ENCODE measurements at regions not wholly inside any gene's neighbourhood (a gene's known extent, or its start where the extent isn't known, plus 50 kb on each side); places are given as distances from the start of the nearest gene placed in this dataset.

DNA sequence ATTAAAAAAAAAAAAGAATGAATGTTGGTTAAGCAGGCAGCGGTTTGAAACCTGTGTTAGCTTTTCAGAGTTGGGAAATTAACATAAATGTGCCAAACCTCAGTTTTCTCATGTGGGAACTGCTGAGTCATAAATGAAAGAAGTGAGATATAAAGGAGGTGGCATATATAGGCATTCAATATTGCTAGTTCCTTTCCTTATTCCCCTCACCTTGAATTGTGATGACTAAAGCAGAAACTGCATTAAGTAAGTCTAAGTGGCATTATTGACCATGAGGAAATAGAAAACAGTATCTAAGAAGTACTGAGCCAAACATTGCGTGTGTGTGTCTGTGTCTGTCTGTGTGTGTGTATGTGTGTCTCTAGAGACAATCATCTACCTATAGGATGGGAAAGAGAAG lies 691.2 kb downstream of the TLR4 start:
- no peak for DNase-seq (ENCODE audit: low spot score)

GRCh38 chr9:118401546-118401945 lies 697.3 kb downstream of the TLR4 start:
- no peak for DNase-seq (ENCODE audit: low spot score)

GRCh38 chr9:118414676-118415075 lies 710.5 kb downstream of the TLR4 start:
- no peak for DNase-seq (ENCODE audit: low spot score)

GRCh38 chr9:118418887-118419565 lies 714.8 kb downstream of the TLR4 start:
- DNase-seq (ENCODE audit: low spot score) = no peak

DNA sequence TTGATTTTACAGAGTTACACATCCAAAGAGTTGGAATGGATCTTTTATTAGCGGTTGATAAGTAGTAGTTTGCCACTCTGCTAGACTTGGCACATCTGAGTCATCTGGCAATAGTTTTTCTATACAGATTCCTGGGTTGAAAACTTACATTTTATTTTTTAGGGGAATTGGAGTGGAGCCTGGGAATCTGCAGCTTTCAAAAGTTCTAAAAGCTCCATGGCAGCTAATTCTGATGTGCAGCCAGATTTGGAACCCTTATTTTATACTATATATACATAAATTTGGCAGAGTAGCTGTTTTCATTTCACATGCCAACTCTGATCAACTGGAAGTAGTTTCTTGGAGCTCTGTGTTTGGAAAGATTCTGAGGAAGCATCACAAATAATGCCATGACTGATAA lies 715.5 kb downstream of the TLR4 start:
- peak; percentile 3 for DNase-seq (ENCODE audit: low spot score)

DNA sequence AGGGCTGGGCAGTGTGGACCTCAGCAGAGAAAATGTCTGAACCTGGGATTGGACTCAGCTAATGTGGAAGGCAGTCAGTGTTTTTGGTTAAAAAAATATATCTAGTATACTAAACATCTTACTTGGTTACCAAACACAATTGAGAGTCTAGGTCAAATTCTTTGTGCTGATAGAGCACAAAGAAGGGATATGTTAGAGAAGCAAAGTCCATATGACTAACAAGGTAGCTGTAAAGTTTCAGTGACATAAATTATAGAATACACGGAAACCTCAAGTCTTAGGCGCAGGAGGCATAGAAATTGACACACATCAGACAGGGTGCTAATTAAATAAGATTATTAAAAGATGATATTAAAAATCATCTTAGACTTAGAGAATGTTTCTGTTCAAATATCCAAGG lies 718.3 kb downstream of the TLR4 start:
- no peak for DNase-seq (ENCODE audit: low spot score)

DNA sequence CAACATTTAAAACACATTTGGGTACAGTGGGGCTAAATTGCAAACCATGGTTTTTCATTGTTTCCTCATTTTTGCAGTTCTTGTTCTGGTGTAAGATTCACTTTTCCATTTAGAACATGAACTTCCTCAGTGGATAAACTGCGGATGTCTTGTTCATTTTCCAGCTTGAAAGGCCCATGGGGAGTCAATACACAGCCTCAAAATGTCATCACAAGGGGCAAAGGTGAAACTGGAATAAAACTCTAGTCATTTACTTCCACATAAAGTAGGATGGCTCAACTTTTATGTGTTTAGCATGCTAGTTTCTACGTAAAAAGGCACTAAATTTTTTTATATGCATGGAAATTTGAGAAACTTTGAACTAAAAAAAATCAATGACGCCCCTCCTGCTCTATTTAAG lies 718.8 kb downstream of the TLR4 start:
- no peak for DNase-seq (ENCODE audit: low spot score)

DNA sequence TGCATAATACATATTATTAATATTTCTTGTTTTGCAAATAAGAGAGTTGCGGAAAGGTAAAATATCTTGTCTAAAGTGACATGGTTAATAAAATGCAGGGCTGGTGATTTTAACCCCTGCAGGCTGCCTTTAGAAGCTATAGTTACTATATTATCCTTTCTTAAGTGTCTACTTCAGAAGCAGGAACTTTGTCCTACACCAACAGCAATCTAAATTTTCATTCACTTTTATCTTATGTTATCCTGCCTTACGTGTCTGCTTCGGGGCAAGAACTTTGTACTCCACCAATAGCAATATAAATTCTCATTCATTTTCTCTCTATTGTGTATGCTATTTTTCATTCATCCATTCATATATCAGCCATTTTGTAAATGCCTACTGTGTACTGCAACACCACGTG lies 719.5 kb downstream of the TLR4 start:
- no peak for DNase-seq (ENCODE audit: low spot score)

GRCh38 chr9:118426772-118427171 lies 722.6 kb downstream of the TLR4 start:
- DNase-seq (ENCODE audit: low spot score) = no peak

DNA sequence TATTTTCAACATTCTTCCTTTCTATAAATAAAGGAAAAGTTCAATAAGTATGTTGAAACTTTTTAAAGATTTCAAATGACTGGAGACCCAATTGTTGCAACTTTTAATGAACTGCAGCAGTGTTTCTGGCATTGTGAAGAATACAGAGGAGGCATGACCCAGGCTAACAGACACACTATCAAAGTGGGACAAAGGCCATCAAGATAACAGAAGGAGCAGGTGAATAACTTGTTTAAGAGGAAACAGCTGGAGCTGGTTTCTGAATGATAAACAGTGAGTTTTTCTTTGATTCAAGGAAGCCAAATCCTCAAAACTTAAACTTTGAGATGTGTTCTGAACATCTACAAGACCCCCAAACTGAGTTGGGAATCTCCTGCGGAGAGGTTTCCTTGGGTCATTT lies 734.6 kb downstream of the TLR4 start:
- DNase-seq (ENCODE audit: low spot score) = no peak

GRCh38 chr9:118439441-118439840 lies 735.2 kb downstream of the TLR4 start:
- DNase-seq (ENCODE audit: low spot score) = no peak

- DNase-seq (ENCODE audit: low spot score) = no peak
Measured at GRCh38 chr9:118444403-118444802, 740.2 kb downstream of the TLR4 start.

DNA sequence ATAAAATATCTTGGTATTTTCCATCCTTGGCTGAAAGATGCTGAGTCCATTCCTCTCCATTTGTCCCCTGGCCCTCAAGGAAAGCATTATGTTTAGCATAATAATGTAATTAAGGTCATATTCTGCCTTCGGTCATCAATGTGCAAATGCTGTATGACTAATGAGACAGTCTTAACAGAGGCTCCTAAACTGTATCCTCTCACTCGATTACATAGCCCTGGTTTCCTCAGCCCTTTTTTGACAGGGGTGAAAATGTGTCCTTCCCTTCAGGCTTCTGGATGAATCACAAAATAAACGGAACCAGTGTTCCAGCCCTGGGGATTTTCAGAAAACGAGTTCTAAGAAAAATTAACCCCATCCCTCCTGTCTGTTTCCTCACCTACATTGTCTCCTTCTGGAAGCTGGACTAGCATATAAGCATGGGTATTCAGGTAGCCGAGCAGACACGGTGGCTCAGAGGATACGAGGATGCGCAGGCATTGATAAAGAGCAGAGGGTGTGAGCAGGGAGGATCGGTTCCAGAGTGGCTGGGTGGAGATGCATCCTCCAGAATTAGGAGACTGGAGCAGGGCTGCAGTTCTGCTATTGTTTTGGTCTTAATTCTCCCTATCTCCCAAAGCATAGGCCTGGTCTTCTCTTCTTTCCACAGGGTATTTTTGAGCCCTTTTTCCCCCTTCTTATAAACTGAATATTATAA lies 742.9 kb downstream of the TLR4 start:
- no peak for DNase-seq (ENCODE audit: low spot score)

DNA sequence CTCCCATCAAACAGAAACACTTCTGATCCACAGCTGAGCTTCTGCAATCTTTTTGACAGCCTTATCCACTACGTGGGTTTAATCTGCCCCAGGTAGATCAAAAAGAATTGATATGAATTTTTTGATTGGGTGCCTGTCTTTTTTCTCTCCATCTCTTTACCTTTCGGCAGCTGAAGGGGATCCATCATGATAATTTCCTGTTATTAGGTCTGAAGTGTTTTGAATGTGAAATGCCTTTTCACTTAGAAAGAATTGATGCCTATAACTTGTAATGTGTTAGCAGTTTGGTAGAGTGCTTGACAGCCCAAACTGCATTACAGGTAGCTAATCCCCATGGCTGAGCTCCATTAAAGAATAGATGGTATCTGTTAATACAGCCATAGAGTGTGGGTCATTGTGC lies 745.4 kb downstream of the TLR4 start:
- no peak for DNase-seq (ENCODE audit: low spot score)

DNA sequence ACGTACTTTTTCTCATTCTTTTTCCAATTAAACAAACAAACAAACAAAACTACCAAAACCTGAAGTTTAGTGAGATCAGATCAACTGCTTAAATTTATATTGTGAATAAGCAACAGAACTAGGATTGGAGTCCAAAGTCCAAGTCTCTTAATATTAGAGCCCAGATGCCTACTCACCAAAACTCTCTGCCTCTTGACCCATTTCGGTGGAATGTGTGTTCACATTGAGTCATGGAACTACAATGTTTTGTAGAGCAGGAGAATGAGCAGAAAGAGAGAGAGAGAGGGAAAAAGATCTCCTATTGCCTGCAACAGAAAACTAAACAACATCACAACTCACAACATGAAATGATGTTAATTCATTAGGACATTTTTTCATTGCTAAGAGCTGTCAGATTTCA lies 751.1 kb downstream of the TLR4 start:
- DNase-seq (ENCODE audit: low spot score) = no peak

DNA sequence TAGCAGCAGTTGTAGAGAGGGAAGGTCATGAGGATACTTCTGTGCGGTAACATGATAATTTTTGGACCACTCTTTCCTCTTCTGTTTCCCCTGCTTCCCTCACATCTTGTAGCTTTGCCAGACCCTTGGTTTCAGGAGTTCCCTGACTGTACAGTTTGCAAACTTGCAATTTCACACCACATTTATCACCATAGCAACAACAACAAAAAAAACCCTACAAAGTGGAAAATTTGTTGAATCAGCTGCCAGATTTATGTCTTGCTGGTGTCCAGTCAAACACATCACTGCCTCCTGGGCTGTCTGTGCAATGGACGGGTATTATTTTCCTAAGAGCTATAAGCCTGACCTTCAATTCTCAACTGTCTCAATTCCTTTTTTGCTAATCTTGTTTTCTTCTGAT lies 751.6 kb downstream of the TLR4 start:
- no peak for DNase-seq (ENCODE audit: low spot score)

GRCh38 chr9:118457171-118458000 lies 753.2 kb downstream of the TLR4 start:
- no peak for DNase-seq (ENCODE audit: low spot score)

DNA sequence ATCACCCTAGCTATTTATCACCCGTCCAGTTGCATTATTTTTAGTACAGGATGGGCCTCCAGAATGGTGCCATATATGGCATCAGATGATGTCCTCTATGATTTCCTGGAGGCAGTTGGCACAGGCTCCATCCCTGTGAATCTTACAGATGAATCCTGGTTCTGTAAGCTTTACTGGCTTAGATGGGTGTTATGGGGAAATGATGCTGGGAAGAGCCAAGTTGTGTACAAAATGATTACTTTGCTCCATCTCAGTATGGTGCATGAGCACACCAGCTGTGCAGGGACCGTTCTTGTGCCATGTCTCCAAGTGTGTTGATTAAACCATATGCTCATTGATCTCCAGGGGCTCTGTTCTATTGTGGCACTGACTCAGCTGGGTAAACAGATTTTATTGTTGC lies 755.7 kb downstream of the TLR4 start:
- DNase-seq (ENCODE audit: low spot score) = no peak

DNA sequence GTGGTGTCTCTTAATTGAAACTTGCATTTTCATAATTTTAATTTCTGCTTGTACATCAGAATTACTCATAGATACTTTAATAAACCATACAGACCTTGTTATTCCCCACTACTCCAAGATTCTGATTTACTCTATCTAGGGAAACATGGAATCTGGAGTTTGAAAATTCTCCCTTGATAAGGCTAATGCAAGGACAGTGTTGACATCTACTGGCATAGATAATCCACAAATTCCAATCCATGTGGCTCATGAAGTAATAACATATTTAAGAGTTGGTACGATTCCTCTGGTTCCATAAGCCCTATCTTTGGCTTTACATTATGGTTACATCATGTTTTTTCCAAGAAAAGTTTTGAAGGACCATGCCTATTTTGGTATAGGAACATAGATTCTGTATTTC lies 759.2 kb downstream of the TLR4 start:
- DNase-seq (ENCODE audit: low spot score) = peak; percentile 0

- no peak for DNase-seq (ENCODE audit: low spot score)
Measured at GRCh38 chr9:118473521-118473920, 769.3 kb downstream of the TLR4 start.

DNA sequence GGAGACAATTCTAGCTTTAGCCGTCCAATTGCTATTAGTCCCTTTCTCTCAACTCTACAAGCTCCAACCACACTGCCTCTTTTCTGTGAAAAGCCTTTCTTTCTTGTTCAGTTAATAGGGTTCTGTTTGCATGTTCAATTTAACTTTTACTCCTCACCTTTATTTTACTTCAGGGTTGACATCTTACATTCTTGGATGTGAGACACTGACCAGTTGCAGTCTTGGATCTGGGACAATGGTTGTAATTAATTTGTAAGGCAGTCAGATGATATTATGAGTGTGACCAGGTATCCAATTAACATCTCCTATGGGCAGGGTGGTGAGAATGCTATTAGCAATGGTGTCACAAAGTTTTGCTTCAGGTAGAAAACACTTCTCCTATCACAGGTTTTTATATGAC lies 774.5 kb downstream of the TLR4 start:
- DNase-seq (ENCODE audit: low spot score) = no peak

DNA sequence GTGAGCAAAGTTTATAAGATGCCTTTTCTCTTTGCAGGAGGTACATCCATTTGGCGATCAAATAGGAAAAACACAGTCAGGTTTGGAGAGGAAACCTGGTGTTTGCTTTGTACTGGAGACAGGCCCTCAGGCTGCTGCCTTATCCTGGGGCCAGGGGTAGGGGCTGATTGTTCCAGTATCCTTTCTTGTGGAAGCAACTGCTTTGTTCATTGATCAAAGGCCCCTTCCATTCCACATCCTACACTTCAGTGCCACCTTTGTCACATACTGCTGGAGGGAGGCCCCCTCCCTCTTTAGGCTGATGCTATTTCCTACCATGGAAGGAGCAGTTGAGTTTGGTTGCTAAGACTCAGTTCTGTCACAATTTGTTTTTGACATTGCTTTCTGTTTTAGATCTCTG lies 778.1 kb downstream of the TLR4 start:
- no peak for DNase-seq (ENCODE audit: low spot score)

DNA sequence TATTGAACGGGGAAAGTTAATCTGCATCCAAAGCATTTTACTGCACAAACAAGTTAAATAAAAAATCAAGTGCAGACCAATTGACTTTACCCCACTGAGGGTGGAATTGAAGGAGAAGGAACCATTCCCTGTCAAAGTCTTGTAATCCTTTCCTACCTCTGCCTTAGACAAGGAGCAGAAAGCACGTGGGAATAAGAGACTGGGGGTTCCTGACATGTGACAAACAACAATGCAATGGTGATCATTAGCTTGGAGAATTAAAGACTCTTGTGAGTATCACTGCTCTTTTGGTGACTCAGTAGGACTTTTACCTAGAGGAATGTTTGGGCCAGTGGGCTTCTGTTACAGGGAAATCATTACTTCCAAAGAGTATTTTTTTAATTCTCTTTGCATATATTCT lies 779.5 kb downstream of the TLR4 start:
- DNase-seq (ENCODE audit: low spot score) = no peak

Measured in umbilical cord (tissue), 1 donor.